Pancreas (tissue), 10 donors: ENCODE measurements at regions not wholly inside any gene's neighbourhood (a gene's known extent, or its start where the extent isn't known, plus 50 kb on each side); places are given as distances from the start of the nearest gene placed in this dataset.
"Not testable (repeated sequence)": the region's sequence is repeated elsewhere in the genome, so short reads cannot be mapped to it uniquely, and the experiment has no call there.

Experiments used
- ATAC-seq, 4 donors: fragments of 200-7000 bp; cut with Tn5 transposase; one replicate each; pipeline versions ENCODE4 v1.8.0 to v1.9.1; 2020; ENCODE audit warnings: mild to moderate bottlenecking in 4 of 4, moderate library complexity in 4 of 4
- DNase-seq, 6 donors: peaks; one replicate each; pipeline ENCODE4 v3.0.0-alpha.2; 2020
- FAIRE-seq: peaks from 2 replicates; lab custom pipeline; 2012; peaks lifted over from hg19 to GRCh38; lab: Jason Lieb, UNC
- H3K27ac ChIP-seq, 4 donors: fragments of 200-600 bp; sonication (generic); 1 replicate in 3 of 4; 2 replicates in 1 of 4; pipeline versions ENCODE4 v1.5.0 to v1.8.0; 2020
- H3K27me3 ChIP-seq, 4 donors: fragments of 200-600 bp; one replicate each; pipeline ENCODE4 v1.8.0; 2021
- H3K36me3 ChIP-seq, 3 donors: fragments of 200-600 bp; sonication (generic) in 1 of 3; one replicate each; pipeline versions ENCODE4 v1.5.0 to v1.8.0; 2020 to 2021
- H3K4me1 ChIP-seq, 3 donors: fragments of 200-600 bp; one replicate each; pipeline ENCODE4 v1.8.0; 2021
- H3K4me3 ChIP-seq, 4 donors: fragments of 200-600 bp; sonication (generic) in 2 of 4; one replicate each; pipeline versions ENCODE4 v1.5.0 to v1.8.0; 2020 to 2021
- H3K9me3 ChIP-seq, 4 donors: fragments of 200-600 bp; one replicate each; pipeline ENCODE4 v1.8.0; 2021
- CTCF ChIP-seq, 4 donors: fragments of 200-600 bp; sonication (generic) in 3 of 4; IDR thresholded peaks; one replicate each; pipeline versions ENCODE4 v1.5.0 to v1.8.0; 2021; ENCODE audit warnings: antibody characterized with exemption in 4 of 4
- WGBS, 2 donors: extraction: QIAGEN DNeasy Blood & Tissue Kit; methylation state at CpG; one replicate each; pipeline ENCODE4 v1.1.7; 2013; 5-methylcytosine and 5-hydroxymethylcytosine counted together
- intact Hi-C, 3 donors: fragments of 100-400 bp; cut with DNase I; formaldehyde crosslinking; loops; one replicate each; pipeline versions ENCODE4 v1.11.1 to v1.14.2; 2022
- donor health status: healthy with polysubstance abuse.
- donor health status: DM: no; HTN: no; CAD: no; lungs with moderate emphysema.
- donor health status: DM: no; HTN: no; CAD: no.
- donor health status: control.
- donor health status: control.
- donor health status: Bipolar disorder and iron deficiency.
- donor health status: DM: yes; HTN: yes; CAD: no.
- donor health status: DM: no; HTN: no; CAD: no.
- donor health status: DM: no; HTN: no; CAD: no.
- donor health status: DM: yes; HTN: yes; CAD: no.

GRCh38 chr13:55948175-55948574 lies 1192.5 kb upstream of the PRR20A start:
- FAIRE-seq, result no peak
- no peak for TF ChIP-seq CTCF (IDR thresholded peaks at IDR 0.05)

GRCh38 chr13:55963934-55964333 lies 1176.8 kb upstream of the PRR20A start:
- intact Hi-C loops, result no loop called here
- H3K9me3 ChIP-seq, result no peaks in the 10 kb centered on the region
- no peaks in the 10 kb centered on the region for H3K4me1 ChIP-seq
- no peaks in the 10 kb centered on the region for H3K36me3 ChIP-seq
- no peaks in the 10 kb centered on the region for H3K27me3 ChIP-seq
- FAIRE-seq, result no peak
- no peak overlapping the region for H3K27ac ChIP-seq
- DNase-seq, result no peak
- 79 to 93% methylated on average over 1 of the region's 1 CpG for WGBS, 2 donors
- TF ChIP-seq CTCF (IDR thresholded peaks at IDR 0.05), result no peak
- no peak overlapping the region for H3K4me3 ChIP-seq
- ATAC-seq, result no peak

More at GRCh38 chr13:55948175-55948574, 1192.5 kb upstream of the PRR20A start:
- Histone ChIP-seq H3K9me3 (no peaks in the 10 kb centered on the region), H3K4me1 (no peaks in the 10 kb centered on the region), H3K36me3 (no peaks in the 10 kb centered on the region), H3K27me3 (no peaks in the 10 kb centered on the region), H3K4me3 (no peak overlapping the region), H3K27ac (no peak overlapping the region)
- DNase-seq, result peak in 1 of 6 donors; percentile 22
- ATAC-seq, result no peak
- intact Hi-C loops, result no loop called here
- 65 to 80% methylated on average over 5 of the region's 5 CpGs for WGBS, 2 donors

GRCh38 chr13:55967055-55967454 lies 1173.7 kb upstream of the PRR20A start:
- Histone ChIP-seq H3K27me3 (no peaks in the 10 kb centered on the region), H3K9me3 (no peaks in the 10 kb centered on the region), H3K36me3 (no peaks in the 10 kb centered on the region), H3K4me3 (no peak overlapping the region), H3K27ac (no peak overlapping the region), H3K4me1 (no peaks in the 10 kb centered on the region)
- TF ChIP-seq CTCF (IDR thresholded peaks at IDR 0.05), result no peak
- intact Hi-C loops, result no loop called here
- WGBS, 2 donors, result 75 to 86% methylated on average over 3 of the region's 3 CpGs
- FAIRE-seq, result no peak
- ATAC-seq, result no peak
- DNase-seq, result no peak

- Histone ChIP-seq H3K27me3 (no peaks in the 10 kb centered on the region), H3K4me3 (no peak overlapping the region), H3K36me3 (no peaks in the 10 kb centered on the region), H3K4me1 (no peaks in the 10 kb centered on the region), H3K9me3 (no peaks in the 10 kb centered on the region), H3K27ac (no peak overlapping the region)
- intact Hi-C loops, result no loop called here
- FAIRE-seq (no peak), ATAC-seq (no peak), DNase-seq (no peak)
- TF ChIP-seq CTCF (IDR thresholded peaks at IDR 0.05), result no peak
- 64 to 75% methylated on average over 6 of the region's 6 CpGs for WGBS, 2 donors
Measured at GRCh38 chr13:55977436-55977835, 1163.3 kb upstream of the PRR20A start.

- intact Hi-C loops, result no loop called here
- ATAC-seq, result no peak
- no peak for FAIRE-seq
- Histone ChIP-seq H3K36me3 (no peaks in the 10 kb centered on the region), H3K27me3 (no peaks in the 10 kb centered on the region), H3K4me3 (no peak overlapping the region), H3K9me3 (peaks cover 0 to 4% (median 0%) of the 10 kb centered on the region in 4 donors), H3K4me1 (no peaks in the 10 kb centered on the region), H3K27ac (no peak overlapping the region)
- no peak for DNase-seq
- no peak for TF ChIP-seq CTCF (IDR thresholded peaks at IDR 0.05)
- WGBS, 2 donors, result 63 to 80% methylated on average over 1 of the region's 1 CpG
Measured at GRCh38 chr13:55981381-55981780, 1159.3 kb upstream of the PRR20A start.

- intact Hi-C loops, H3K27me3 ChIP-seq, H3K4me3 ChIP-seq, FAIRE-seq, DNase-seq, H3K36me3 ChIP-seq, ATAC-seq, H3K4me1 ChIP-seq, H3K27ac ChIP-seq, H3K9me3 ChIP-seq: not testable (repeated sequence)
- 93 to 96% methylated on average over 2 of the region's 2 CpGs for WGBS, 2 donors
Measured at GRCh38 chr13:55984026-55984425, 1156.7 kb upstream of the PRR20A start.
